H1 (cell line): ENCODE measurements at regions not wholly inside any gene's neighbourhood (a gene's known extent, or its start where the extent isn't known, plus 50 kb on each side); places are given as distances from the start of the nearest gene placed in this dataset.

Experiments used
- CTCF ChIA-PET: fragments of 300-600 bp; sonication (Branson Sonifier 250); formaldehyde crosslinking; loops from one replicate; lab custom pipeline; 2021; ENCODE audit not compliant: partially characterized antibody; lab: Charles Lee
- POLR2A ChIA-PET: fragments of 300-600 bp; sonication (Branson Sonifier 250); formaldehyde crosslinking; loops from one replicate; lab custom pipeline; 2021; ENCODE audit warnings: inconsistent platforms; ENCODE audit not compliant: partially characterized antibody; lab: Charles Lee
- DNase-seq, 2 experiments: peaks; one replicate each; pipeline versions ENCODE4 v3.0.0 to v3.0.0-alpha.2; 2010 to 2022; ENCODE audit warnings: low spot score in 2 of 2, low read depth in 1 of 2, mixed read lengths in 1 of 2
- FAIRE-seq: peaks from 2 replicates; lab custom pipeline; 2011; peaks lifted over from hg19 to GRCh38; lab: Jason Lieb, UNC
- H2AFZ ChIP-seq: 2 replicates; pipeline ENCODE4 v1.8.1; 2012; ENCODE audit warnings: low read length, inconsistent platforms
- H2AK5ac ChIP-seq: 2 replicates; pipeline ENCODE4 v1.6.1; 2013; ENCODE audit warnings: low read depth, low read length
- H2BK120ac ChIP-seq: replicated peaks from 2 replicates; pipeline ENCODE3; 2013; ENCODE audit warnings: low read depth, low read length, inconsistent platforms
- H2BK12ac ChIP-seq: 2 replicates; pipeline ENCODE4 v1.6.1; 2013; ENCODE audit warnings: low read depth, low read length
- H2BK15ac ChIP-seq: 2 replicates; pipeline ENCODE4 v1.6.1; 2013; ENCODE audit warnings: low read length
- H2BK20ac ChIP-seq: 2 replicates; pipeline ENCODE4 v1.6.1; 2013; ENCODE audit warnings: low read length
- H2BK5ac ChIP-seq: 2 replicates; pipeline ENCODE4 v1.6.1; 2013; ENCODE audit warnings: low read depth, low read length
- H3K14ac ChIP-seq: 2 replicates; pipeline ENCODE4 v1.6.1; 2013; ENCODE audit warnings: inconsistent platforms; ENCODE audit not compliant: insufficient read length
- H3K18ac ChIP-seq: 2 replicates; pipeline ENCODE4 v1.6.1; 2013; ENCODE audit warnings: low read length; ENCODE audit errors: extremely low read depth
- H3K23ac ChIP-seq: 2 replicates; pipeline ENCODE4 v1.6.1; 2013; ENCODE audit warnings: inconsistent platforms; ENCODE audit not compliant: insufficient read length
- H3K23me2 ChIP-seq: 2 replicates; pipeline ENCODE4 v1.6.1; 2013; ENCODE audit warnings: low read depth, low read length
- H3K27ac ChIP-seq: 2 replicates; pipeline ENCODE4 v1.6.1; 2011; ENCODE audit warnings: low read depth, low read length, inconsistent platforms
- H3K27me3 ChIP-seq, 4 experiments: replicated peaks in 1 of 4; 1 replicate in 1 of 4; 2 replicates in 3 of 4; pipeline versions ENCODE4 v1.6.1 to v1.8.1; 2011 to 2013; ENCODE audit warnings: low read length in 3 of 4, mild to moderate bottlenecking in 3 of 4, inconsistent platforms in 2 of 4, mixed read lengths in 2 of 4, moderate library complexity in 1 of 4; ENCODE audit not compliant: control insufficient read depth in 3 of 4, insufficient read depth in 3 of 4; ENCODE audit errors: extremely low read depth in 1 of 4
- H3K36me3 ChIP-seq, 4 experiments: 2 replicates each; pipeline versions ENCODE4 v1.6.1 to v1.8.1; 2011 to 2013; ENCODE audit warnings: mild to moderate bottlenecking in 4 of 4, low read length in 3 of 4, moderate library complexity in 2 of 4, control low read depth in 1 of 4, inconsistent platforms in 1 of 4; ENCODE audit not compliant: insufficient read depth in 4 of 4, control insufficient read depth in 2 of 4
- H3K4ac ChIP-seq: replicated peaks from 2 replicates; pipeline ENCODE3; 2013; ENCODE audit warnings: low read length, low read depth, mixed read lengths, inconsistent platforms; ENCODE audit not compliant: insufficient read length
- H3K4me1 ChIP-seq, 4 experiments: replicated peaks in 1 of 4; 1 replicate in 1 of 4; 2 replicates in 3 of 4; pipeline versions ENCODE4 v1.6.1 to v1.8.1; 2011 to 2013; ENCODE audit warnings: low read length in 3 of 4, inconsistent platforms in 2 of 4, mixed read lengths in 1 of 4; ENCODE audit not compliant: insufficient read depth in 4 of 4, control insufficient read depth in 3 of 4
- H3K4me2 ChIP-seq, 2 experiments: 2 replicates each; pipeline versions ENCODE4 v1.6.1 to v1.8.1; 2011 to 2013; ENCODE audit warnings: low read depth in 2 of 2, low read length in 2 of 2, control low read depth in 1 of 2, inconsistent platforms in 1 of 2, mild to moderate bottlenecking in 1 of 2; ENCODE audit not compliant: insufficient read depth in 1 of 2
- H3K4me3 ChIP-seq, 4 experiments: fragments of 200-600, 300-600 bp in 1 of 4; sonication (generic), shearing (Covaris generic), sonication (Bioruptor Twin) in 1 of 4; 2 replicates each; pipeline versions ENCODE4 v1.5.1 to v1.8.1; 2011 to 2016; ENCODE audit warnings: low read length in 4 of 4, low read depth in 3 of 4, control low read depth in 2 of 4, inconsistent platforms in 2 of 4, mild to moderate bottlenecking in 2 of 4, mixed read lengths in 1 of 4, moderate library complexity in 1 of 4; ENCODE audit not compliant: insufficient read depth in 2 of 4; ENCODE audit errors: extremely low read depth in 1 of 4
- H3K56ac ChIP-seq: replicated peaks from 2 replicates; pipeline ENCODE3; 2013; ENCODE audit warnings: low read depth, mild to moderate bottlenecking, mixed read lengths, low read length, inconsistent platforms; ENCODE audit not compliant: insufficient read length
- H3K79me1 ChIP-seq: 2 replicates; pipeline ENCODE4 v1.6.1; 2013; ENCODE audit warnings: low read depth, low read length, control low read depth
- H3K79me2 ChIP-seq, 2 experiments: 2 replicates each; pipeline versions ENCODE4 v1.6.1 to v1.8.1; 2012 to 2013; ENCODE audit warnings: low read length in 2 of 2, mild to moderate bottlenecking in 2 of 2, inconsistent platforms in 1 of 2; ENCODE audit not compliant: insufficient read depth in 2 of 2, control insufficient read depth in 1 of 2
- H3K9ac ChIP-seq, 4 experiments: replicated peaks in 1 of 4; 1 replicate in 1 of 4; 2 replicates in 3 of 4; pipeline versions ENCODE4 v1.6.1 to v1.8.1; 2011 to 2013; ENCODE audit warnings: low read depth in 3 of 4, low read length in 3 of 4, control low read depth in 2 of 4, mild to moderate bottlenecking in 2 of 4, moderate library complexity in 2 of 4, inconsistent platforms in 1 of 4; ENCODE audit errors: extremely low read depth in 1 of 4
- H3K9me3 ChIP-seq, 2 experiments: 2 replicates each; pipeline versions ENCODE4 v1.6.1 to v1.8.1; 2012 to 2013; ENCODE audit warnings: mild to moderate bottlenecking in 2 of 2, moderate library complexity in 2 of 2, control low read depth in 1 of 2, inconsistent platforms in 1 of 2, low read depth in 1 of 2, low read length in 1 of 2, mixed read lengths in 1 of 2; ENCODE audit not compliant: insufficient read depth in 2 of 2
- H4K20me1 ChIP-seq, 2 experiments: replicated peaks in 1 of 2; 2 replicates each; pipeline versions ENCODE3 to v1.8.1; 2011 to 2013; ENCODE audit warnings: inconsistent platforms in 2 of 2, low read length in 2 of 2, mild to moderate bottlenecking in 1 of 2; ENCODE audit not compliant: insufficient read depth in 2 of 2, control insufficient read depth in 1 of 2
- H4K5ac ChIP-seq: 2 replicates; pipeline ENCODE4 v1.6.1; 2013; ENCODE audit warnings: low read length, low read depth, mixed read lengths, inconsistent platforms; ENCODE audit not compliant: insufficient read length
- H4K8ac ChIP-seq: 2 replicates; pipeline ENCODE4 v1.8.0; 2013; ENCODE audit warnings: mild to moderate bottlenecking, moderate library complexity, low read length, inconsistent platforms; ENCODE audit not compliant: insufficient read depth; ENCODE audit errors: extremely low read depth
- H4K91ac ChIP-seq: replicated peaks from 2 replicates; pipeline ENCODE3; 2013; ENCODE audit warnings: low read length, mixed read lengths, inconsistent platforms; ENCODE audit not compliant: insufficient read length
- CHD2 ChIP-seq: IDR thresholded peaks from 2 replicates; pipeline ENCODE4 v1.6.1; 2012; ENCODE audit warnings: low read length, improper control_type of control experiment
- CREB1 ChIP-seq: IDR thresholded peaks from 2 replicates; pipeline ENCODE4 v1.6.1; 2012; ENCODE audit warnings: inconsistent platforms
- KDM1A ChIP-seq: fragments of 200-600, 300-600 bp; sonication (generic); IDR thresholded peaks from 2 replicates; pipeline ENCODE4 v1.7.1; 2016; ENCODE audit warnings: mild to moderate bottlenecking, low read length, borderline replicate concordance
- RBBP5 ChIP-seq: IDR thresholded peaks from 2 replicates; pipeline ENCODE4 v1.7.1; 2012; ENCODE audit warnings: low read depth, mild to moderate bottlenecking, inconsistent platforms, low read length, moderate library complexity, borderline replicate concordance
- RFX5 ChIP-seq: IDR thresholded peaks from 2 replicates; pipeline ENCODE4 v1.6.1; 2011; ENCODE audit warnings: low read depth, low read length, improper control_type of control experiment, borderline replicate concordance
- RXRA ChIP-seq: IDR thresholded peaks from 2 replicates; pipeline ENCODE4 v1.6.1; 2011; ENCODE audit warnings: low read depth, mild to moderate bottlenecking, low read length, moderate library complexity; ENCODE audit not compliant: insufficient read depth
- SIX5 ChIP-seq: IDR thresholded peaks from 2 replicates; pipeline ENCODE4 v1.6.1; 2011; ENCODE audit warnings: mild to moderate bottlenecking, low read depth, low read length
- TAF7 ChIP-seq: optimal IDR thresholded peaks from 2 replicates; pipeline ENCODE3; 2011; ENCODE audit warnings: low read depth, mild to moderate bottlenecking, inconsistent platforms, low read length, moderate library complexity, borderline replicate concordance
- YY1 ChIP-seq: IDR thresholded peaks from 2 replicates; pipeline ENCODE4 v1.6.1; 2011; ENCODE audit warnings: low read depth, mild to moderate bottlenecking, low read length
- WGBS, 2 experiments: shearing (Covaris generic) in 1 of 2; methylation state at CpG; one replicate each; pipeline versions ENCODE4 v1.1.6 to v1.1.7; 2013 to 2015; ENCODE audit warnings: low lambda C conversion rate in 2 of 2, mixed read lengths in 2 of 2, inconsistent platforms in 1 of 2, low coverage in 1 of 2, missing lambda C conversion rate in 1 of 2; ENCODE audit not compliant: insufficient replicate concordance in 2 of 2, insufficient coverage in 1 of 2, insufficient read length in 1 of 2; ENCODE audit errors: extremely low coverage in 1 of 2, missing lambda C conversion rate in 1 of 2; 5-methylcytosine and 5-hydroxymethylcytosine counted together
- TF ChIP-seq, protein P1 (sequence below): IDR thresholded peaks from 2 replicates; pipeline ENCODE4 v1.6.1; 2011; ENCODE audit warnings: low read length, improper control_type of control experiment

- Histone ChIP-seq H3K4me2 (no peak overlapping the region), H3K9ac (no peak overlapping the region), H3K9me3 (no peaks in the 10 kb centered on the region), H3K14ac (no peak overlapping the region), H2BK12ac (no peak overlapping the region), H3K27me3 (no peaks in the 10 kb centered on the region), H3K4me1 (0 out of 7 replicates have a peak, but pooled peaks cover 0 to 1% (median 0%) of the 10 kb centered on the region in 4 experiments), H2BK20ac (no peak overlapping the region), H3K79me2 (no peaks in the 10 kb centered on the region), H2AFZ (no peak overlapping the region), H4K8ac (no peak overlapping the region), H3K56ac (no peak overlapping the region), H3K23me2 (no peaks in the 10 kb centered on the region), H4K91ac (no peak overlapping the region), H2AK5ac (no peak overlapping the region), H4K20me1 (no peaks in the 10 kb centered on the region), H2BK15ac (no peak overlapping the region), H3K4ac (no peak overlapping the region), H3K18ac (no peak overlapping the region), H4K5ac (no peak overlapping the region), H3K79me1 (no peaks in the 10 kb centered on the region), H3K27ac (no peak overlapping the region), H2BK120ac (no peak overlapping the region), H3K23ac (no peak overlapping the region), H3K4me3 (no peak overlapping the region), H3K36me3 (no peaks in the 10 kb centered on the region), H2BK5ac (no peak overlapping the region)
- ChIA-PET POLR2A (interaction anchor here (0.7 kb wide), 1 partner anchor 29 kb away, joined by 3 read pairs; no protein-coding TSS in a partner anchor), CTCF (interaction anchor here (0.5 to 7.2 kb wide), 6 partner anchors 19 to 942 kb away, joined by 3 to 139 read pairs (median 4); no protein-coding TSS in a partner anchor)
- 90% methylated on average over 12 of the region's 12 CpGs; no CpG with 5 or more reads in 1 of the 2 experiments for WGBS, 2 experiments
- FAIRE-seq, result no peak
- TF ChIP-seq YY1 (no peak), TAF7 (no peak), CHD2 (no peak), SIX5 (no peak), RXRA (no peak), RBBP5 (no peak), CREB1 (no peak), RFX5 (no peak), KDM1A (no peak)
- TF ChIP-seq, protein P1, sequence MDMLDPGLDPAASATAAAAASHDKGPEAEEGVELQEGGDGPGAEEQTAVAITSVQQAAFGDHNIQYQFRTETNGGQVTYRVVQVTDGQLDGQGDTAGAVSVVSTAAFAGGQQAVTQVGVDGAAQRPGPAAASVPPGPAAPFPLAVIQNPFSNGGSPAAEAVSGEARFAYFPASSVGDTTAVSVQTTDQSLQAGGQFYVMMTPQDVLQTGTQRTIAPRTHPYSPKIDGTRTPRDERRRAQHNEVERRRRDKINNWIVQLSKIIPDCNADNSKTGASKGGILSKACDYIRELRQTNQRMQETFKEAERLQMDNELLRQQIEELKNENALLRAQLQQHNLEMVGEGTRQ, result no peak
- DNase-seq, result no peak
Measured at GRCh38 chr1:30383221-30383711, 340.1 kb downstream of the MATN1 start.
